H1 (cell line): ENCODE measurements at regions not wholly inside any gene's neighbourhood (a gene's known extent, or its start where the extent isn't known, plus 50 kb on each side); places are given as distances from the start of the nearest gene placed in this dataset.

Source experiments
- CTCF ChIA-PET: fragments of 300-600 bp; sonication (Branson Sonifier 250); formaldehyde crosslinking; loops from one replicate; lab custom pipeline; 2021; ENCODE audit not compliant: partially characterized antibody; lab: Charles Lee
- POLR2A ChIA-PET: fragments of 300-600 bp; sonication (Branson Sonifier 250); formaldehyde crosslinking; loops from one replicate; lab custom pipeline; 2021; ENCODE audit warnings: inconsistent platforms; ENCODE audit not compliant: partially characterized antibody; lab: Charles Lee
- DNase-seq, 2 experiments: peaks; one replicate each; pipeline versions ENCODE4 v3.0.0 to v3.0.0-alpha.2; 2010 to 2022; ENCODE audit warnings: low spot score in 2 of 2, low read depth in 1 of 2, mixed read lengths in 1 of 2
- FAIRE-seq: peaks from 2 replicates; lab custom pipeline; 2011; peaks lifted over from hg19 to GRCh38; lab: Jason Lieb, UNC
- H2AFZ ChIP-seq: 2 replicates; pipeline ENCODE4 v1.8.1; 2012; ENCODE audit warnings: low read length, inconsistent platforms
- H2AK5ac ChIP-seq: 2 replicates; pipeline ENCODE4 v1.6.1; 2013; ENCODE audit warnings: low read depth, low read length
- H2BK120ac ChIP-seq: replicated peaks from 2 replicates; pipeline ENCODE3; 2013; ENCODE audit warnings: low read depth, low read length, inconsistent platforms
- H2BK12ac ChIP-seq: 2 replicates; pipeline ENCODE4 v1.6.1; 2013; ENCODE audit warnings: low read depth, low read length
- H2BK15ac ChIP-seq: 2 replicates; pipeline ENCODE4 v1.6.1; 2013; ENCODE audit warnings: low read length
- H2BK20ac ChIP-seq: 2 replicates; pipeline ENCODE4 v1.6.1; 2013; ENCODE audit warnings: low read length
- H2BK5ac ChIP-seq: 2 replicates; pipeline ENCODE4 v1.6.1; 2013; ENCODE audit warnings: low read depth, low read length
- H3K14ac ChIP-seq: 2 replicates; pipeline ENCODE4 v1.6.1; 2013; ENCODE audit warnings: inconsistent platforms; ENCODE audit not compliant: insufficient read length
- H3K18ac ChIP-seq: 2 replicates; pipeline ENCODE4 v1.6.1; 2013; ENCODE audit warnings: low read length; ENCODE audit errors: extremely low read depth
- H3K23ac ChIP-seq: 2 replicates; pipeline ENCODE4 v1.6.1; 2013; ENCODE audit warnings: inconsistent platforms; ENCODE audit not compliant: insufficient read length
- H3K23me2 ChIP-seq: 2 replicates; pipeline ENCODE4 v1.6.1; 2013; ENCODE audit warnings: low read depth, low read length
- H3K27ac ChIP-seq: 2 replicates; pipeline ENCODE4 v1.6.1; 2011; ENCODE audit warnings: low read depth, low read length, inconsistent platforms
- H3K27me3 ChIP-seq, 4 experiments: replicated peaks in 1 of 4; 1 replicate in 1 of 4; 2 replicates in 3 of 4; pipeline versions ENCODE4 v1.6.1 to v1.8.1; 2011 to 2013; ENCODE audit warnings: low read length in 3 of 4, mild to moderate bottlenecking in 3 of 4, inconsistent platforms in 2 of 4, mixed read lengths in 2 of 4, moderate library complexity in 1 of 4; ENCODE audit not compliant: control insufficient read depth in 3 of 4, insufficient read depth in 3 of 4; ENCODE audit errors: extremely low read depth in 1 of 4
- H3K36me3 ChIP-seq, 4 experiments: 2 replicates each; pipeline versions ENCODE4 v1.6.1 to v1.8.1; 2011 to 2013; ENCODE audit warnings: mild to moderate bottlenecking in 4 of 4, low read length in 3 of 4, moderate library complexity in 2 of 4, control low read depth in 1 of 4, inconsistent platforms in 1 of 4; ENCODE audit not compliant: insufficient read depth in 4 of 4, control insufficient read depth in 2 of 4
- H3K4ac ChIP-seq: replicated peaks from 2 replicates; pipeline ENCODE3; 2013; ENCODE audit warnings: low read length, low read depth, mixed read lengths, inconsistent platforms; ENCODE audit not compliant: insufficient read length
- H3K4me1 ChIP-seq, 4 experiments: replicated peaks in 1 of 4; 1 replicate in 1 of 4; 2 replicates in 3 of 4; pipeline versions ENCODE4 v1.6.1 to v1.8.1; 2011 to 2013; ENCODE audit warnings: low read length in 3 of 4, inconsistent platforms in 2 of 4, mixed read lengths in 1 of 4; ENCODE audit not compliant: insufficient read depth in 4 of 4, control insufficient read depth in 3 of 4
- H3K4me2 ChIP-seq, 2 experiments: 2 replicates each; pipeline versions ENCODE4 v1.6.1 to v1.8.1; 2011 to 2013; ENCODE audit warnings: low read depth in 2 of 2, low read length in 2 of 2, control low read depth in 1 of 2, inconsistent platforms in 1 of 2, mild to moderate bottlenecking in 1 of 2; ENCODE audit not compliant: insufficient read depth in 1 of 2
- H3K4me3 ChIP-seq, 4 experiments: fragments of 200-600, 300-600 bp in 1 of 4; sonication (generic), shearing (Covaris generic), sonication (Bioruptor Twin) in 1 of 4; 2 replicates each; pipeline versions ENCODE4 v1.5.1 to v1.8.1; 2011 to 2016; ENCODE audit warnings: low read length in 4 of 4, low read depth in 3 of 4, control low read depth in 2 of 4, inconsistent platforms in 2 of 4, mild to moderate bottlenecking in 2 of 4, mixed read lengths in 1 of 4, moderate library complexity in 1 of 4; ENCODE audit not compliant: insufficient read depth in 2 of 4; ENCODE audit errors: extremely low read depth in 1 of 4
- H3K56ac ChIP-seq: replicated peaks from 2 replicates; pipeline ENCODE3; 2013; ENCODE audit warnings: low read depth, mild to moderate bottlenecking, mixed read lengths, low read length, inconsistent platforms; ENCODE audit not compliant: insufficient read length
- H3K79me1 ChIP-seq: 2 replicates; pipeline ENCODE4 v1.6.1; 2013; ENCODE audit warnings: low read depth, low read length, control low read depth
- H3K79me2 ChIP-seq, 2 experiments: 2 replicates each; pipeline versions ENCODE4 v1.6.1 to v1.8.1; 2012 to 2013; ENCODE audit warnings: low read length in 2 of 2, mild to moderate bottlenecking in 2 of 2, inconsistent platforms in 1 of 2; ENCODE audit not compliant: insufficient read depth in 2 of 2, control insufficient read depth in 1 of 2
- H3K9ac ChIP-seq, 4 experiments: replicated peaks in 1 of 4; 1 replicate in 1 of 4; 2 replicates in 3 of 4; pipeline versions ENCODE4 v1.6.1 to v1.8.1; 2011 to 2013; ENCODE audit warnings: low read depth in 3 of 4, low read length in 3 of 4, control low read depth in 2 of 4, mild to moderate bottlenecking in 2 of 4, moderate library complexity in 2 of 4, inconsistent platforms in 1 of 4; ENCODE audit errors: extremely low read depth in 1 of 4
- H3K9me3 ChIP-seq, 2 experiments: 2 replicates each; pipeline versions ENCODE4 v1.6.1 to v1.8.1; 2012 to 2013; ENCODE audit warnings: mild to moderate bottlenecking in 2 of 2, moderate library complexity in 2 of 2, control low read depth in 1 of 2, inconsistent platforms in 1 of 2, low read depth in 1 of 2, low read length in 1 of 2, mixed read lengths in 1 of 2; ENCODE audit not compliant: insufficient read depth in 2 of 2
- H4K20me1 ChIP-seq, 2 experiments: replicated peaks in 1 of 2; 2 replicates each; pipeline versions ENCODE3 to v1.8.1; 2011 to 2013; ENCODE audit warnings: inconsistent platforms in 2 of 2, low read length in 2 of 2, mild to moderate bottlenecking in 1 of 2; ENCODE audit not compliant: insufficient read depth in 2 of 2, control insufficient read depth in 1 of 2
- H4K5ac ChIP-seq: 2 replicates; pipeline ENCODE4 v1.6.1; 2013; ENCODE audit warnings: low read length, low read depth, mixed read lengths, inconsistent platforms; ENCODE audit not compliant: insufficient read length
- H4K8ac ChIP-seq: 2 replicates; pipeline ENCODE4 v1.8.0; 2013; ENCODE audit warnings: mild to moderate bottlenecking, moderate library complexity, low read length, inconsistent platforms; ENCODE audit not compliant: insufficient read depth; ENCODE audit errors: extremely low read depth
- H4K91ac ChIP-seq: replicated peaks from 2 replicates; pipeline ENCODE3; 2013; ENCODE audit warnings: low read length, mixed read lengths, inconsistent platforms; ENCODE audit not compliant: insufficient read length
- BRCA1 ChIP-seq: IDR thresholded peaks from 2 replicates; pipeline ENCODE4 v1.6.1; 2012; ENCODE audit warnings: low read depth, low read length, improper control_type of control experiment
- CTBP2 ChIP-seq: IDR thresholded peaks from 2 replicates; pipeline ENCODE4 v1.7.0; 2011; ENCODE audit warnings: borderline replicate concordance, mild to moderate bottlenecking, moderate library complexity, mixed read lengths, low read length; ENCODE audit not compliant: insufficient read depth, insufficient read length
- CTCF ChIP-seq, 3 experiments: IDR thresholded peaks; 1 replicate in 2 of 3; 2 replicates in 1 of 3; pipeline versions ENCODE4 v1.5.1 to v1.6.1; 2011; ENCODE audit warnings: low read length in 3 of 3, mild to moderate bottlenecking in 3 of 3, inconsistent platforms in 2 of 3, low read depth in 1 of 3, moderate library complexity in 1 of 3; ENCODE audit not compliant: insufficient read depth in 1 of 3; ENCODE audit errors: control extremely low read depth in 1 of 3
- KDM1A ChIP-seq: fragments of 200-600, 300-600 bp; sonication (generic); IDR thresholded peaks from 2 replicates; pipeline ENCODE4 v1.7.1; 2016; ENCODE audit warnings: mild to moderate bottlenecking, low read length, borderline replicate concordance
- KDM4A ChIP-seq: IDR thresholded peaks from one replicate; pipeline ENCODE4 v1.7.1; 2012; ENCODE audit warnings: low read depth, mild to moderate bottlenecking, moderate library complexity, low read length, inconsistent platforms; ENCODE audit not compliant: severe bottlenecking
- NANOG ChIP-seq: IDR thresholded peaks from 2 replicates; pipeline ENCODE4 v1.6.1; 2011; ENCODE audit warnings: low read length, low read depth, mild to moderate bottlenecking, inconsistent platforms; ENCODE audit not compliant: insufficient read depth, poor library complexity, severe bottlenecking
- NRF1 ChIP-seq: IDR thresholded peaks from 2 replicates; pipeline ENCODE4 v1.6.1; 2011; ENCODE audit warnings: mild to moderate bottlenecking, low read depth, low read length, improper control_type of control experiment
- PHF8 ChIP-seq: fragments of 200-600 bp; sonication (generic); conservative IDR thresholded peaks from 2 replicates; pipeline ENCODE4 v1.7.1; 2012; ENCODE audit warnings: low read depth, mild to moderate bottlenecking, inconsistent platforms, low read length, moderate library complexity
- POLR2A ChIP-seq, 2 experiments: IDR thresholded peaks; 1 replicate in 1 of 2; 2 replicates in 1 of 2; pipeline ENCODE4 v1.6.1; 2011; ENCODE audit warnings: low read depth in 2 of 2, low read length in 2 of 2, mild to moderate bottlenecking in 2 of 2; ENCODE audit errors: control extremely low read depth in 1 of 2
- RFX5 ChIP-seq: IDR thresholded peaks from 2 replicates; pipeline ENCODE4 v1.6.1; 2011; ENCODE audit warnings: low read depth, low read length, improper control_type of control experiment, borderline replicate concordance
- SAP30 ChIP-seq: fragments of 300-600 bp; sonication (generic); IDR thresholded peaks from 2 replicates; pipeline ENCODE4 v1.7.1; 2012; ENCODE audit warnings: low read length, moderate library complexity, mild to moderate bottlenecking, inconsistent platforms; ENCODE audit not compliant: insufficient read depth, insufficient replicate concordance
- SIRT6 ChIP-seq: IDR thresholded peaks from one replicate; pipeline ENCODE4 v1.7.1; 2012; ENCODE audit warnings: low read length, inconsistent platforms
- WGBS, 2 experiments: shearing (Covaris generic) in 1 of 2; methylation state at CpG; one replicate each; pipeline versions ENCODE4 v1.1.6 to v1.1.7; 2013 to 2015; ENCODE audit warnings: low lambda C conversion rate in 2 of 2, mixed read lengths in 2 of 2, inconsistent platforms in 1 of 2, low coverage in 1 of 2, missing lambda C conversion rate in 1 of 2; ENCODE audit not compliant: insufficient replicate concordance in 2 of 2, insufficient coverage in 1 of 2, insufficient read length in 1 of 2; ENCODE audit errors: extremely low coverage in 1 of 2, missing lambda C conversion rate in 1 of 2; 5-methylcytosine and 5-hydroxymethylcytosine counted together

GRCh38 chr5:168151041-168151440 lies 140.4 kb upstream of the WWC1 start:
- Histone ChIP-seq H2BK12ac (no peak overlapping the region), H4K91ac (no peak overlapping the region), H3K9me3 (no peaks in the 10 kb centered on the region), H2BK15ac (no peak overlapping the region), H4K8ac (no peak overlapping the region), H3K9ac (no peak overlapping the region), H3K27me3 (no peaks in the 10 kb centered on the region), H3K23ac (no peak overlapping the region), H3K56ac (no peak overlapping the region), H3K4me2 (no peak overlapping the region), H3K79me1 (no peaks in the 10 kb centered on the region), H3K14ac (no peak overlapping the region), H4K5ac (no peak overlapping the region), H3K27ac (no peak overlapping the region), H2BK120ac (no peak overlapping the region), H2AK5ac (no peak overlapping the region), H3K18ac (no peak overlapping the region), H3K79me2 (no peaks in the 10 kb centered on the region), H3K4me1 (peaks cover 0 to 8% (median 4%) of the 10 kb centered on the region in 4 experiments; a peak in 4 of 7 replicates), H2BK5ac (0 out of 2 replicates have a peak overlapping the region, but pooled peaks have one; percentile 62), H3K4me3 (no peak overlapping the region), H2AFZ (no peak overlapping the region), H3K36me3 (no peaks in the 10 kb centered on the region), H2BK20ac (no peak overlapping the region), H4K20me1 (no peaks in the 10 kb centered on the region), H3K23me2 (no peaks in the 10 kb centered on the region), H3K4ac (no peak overlapping the region)
- 96% methylated on average over 6 of the region's 6 CpGs; no CpG with 5 or more reads in 1 of the 2 experiments for WGBS, 2 experiments
- DNase-seq = no peak
- ChIA-PET POLR2A (no interaction called here), CTCF (interaction anchor here (0.7 kb wide), 1 partner anchor 26 kb away, joined by 3 read pairs; no protein-coding TSS in a partner anchor)
- FAIRE-seq = no peak
- TF ChIP-seq KDM1A (no peak), NANOG (no peak), CTCF (IDR thresholded peaks at IDR 0.05; ENCODE audit: control extremely low read depth in 1 of 3, insufficient read depth in 1 of 3, low read depth in 1 of 3, low read length in 3 of 3) (no peak), BRCA1 (no peak), SAP30 (no peak), SIRT6 (no peak), POLR2A (IDR thresholded peaks at IDR 0.05; ENCODE audit: control extremely low read depth in 1 of 2, low read depth in 2 of 2, low read length in 2 of 2) (no peak), KDM4A (no peak), RFX5 (no peak), CTBP2 (no peak), PHF8 (no peak), NRF1 (no peak)
